ENCODE measurements at regions not wholly inside any gene's neighbourhood (a gene's known extent, or its start where the extent isn't known, plus 50 kb on each side); places are given as distances from the start of the nearest gene placed in this dataset.

- no peak for DNase-seq (ENCODE audit: low read depth)
Measured at GRCh38 chr9:28747351-28747985, 1174.2 kb upstream of the C9orf72 start.

GRCh38 chr9:28750136-28750535 lies 1176.9 kb upstream of the C9orf72 start:
- no peak for DNase-seq (ENCODE audit: low read depth)

GRCh38 chr9:28758341-28758740 lies 1185.1 kb upstream of the C9orf72 start:
- DNase-seq (ENCODE audit: low read depth), result no peak

GRCh38 chr9:28758971-28759370 lies 1185.7 kb upstream of the C9orf72 start:
- DNase-seq (ENCODE audit: low read depth), result no peak

- DNase-seq (ENCODE audit: low read depth), result no peak
Measured at GRCh38 chr9:28762167-28762566, 1188.9 kb upstream of the C9orf72 start.

GRCh38 chr9:28764532-28764931 lies 1191.3 kb upstream of the C9orf72 start:
- no peak for DNase-seq (ENCODE audit: low read depth)

- no peak for DNase-seq (ENCODE audit: low read depth)
Measured at GRCh38 chr9:28770226-28770625, 1196.9 kb upstream of the C9orf72 start.

GRCh38 chr9:28770827-28771226 lies 1197.5 kb upstream of the C9orf72 start:
- DNase-seq (ENCODE audit: low read depth), result no peak

- no peak for DNase-seq (ENCODE audit: low read depth)
Measured at GRCh38 chr9:28774433-28775235, 1201.4 kb upstream of the C9orf72 start.

GRCh38 chr9:28779243-28779642 lies 1206.0 kb upstream of the C9orf72 start:
- DNase-seq (ENCODE audit: low read depth), result peak; percentile 8

GRCh38 chr9:28781481-28781880 lies 1208.2 kb upstream of the C9orf72 start:
- DNase-seq (ENCODE audit: low read depth), result no peak

- no peak for DNase-seq (ENCODE audit: low read depth)
Measured at GRCh38 chr9:28782630-28783029, 1209.3 kb upstream of the C9orf72 start.

- no peak for DNase-seq (ENCODE audit: low read depth)
Measured at GRCh38 chr9:28792716-28793115, 1219.4 kb upstream of the C9orf72 start.

- DNase-seq (ENCODE audit: low read depth), result no peak
Measured at GRCh38 chr9:28799876-28800275, 1226.6 kb upstream of the C9orf72 start.

GRCh38 chr9:28801144-28801799 lies 1228.0 kb upstream of the C9orf72 start:
- DNase-seq (ENCODE audit: low read depth), result peak; percentile 32

- DNase-seq (ENCODE audit: low read depth), result no peak
Measured at GRCh38 chr9:28805197-28805596, 1231.9 kb upstream of the C9orf72 start.

- peak; percentile 27 for DNase-seq (ENCODE audit: low read depth)
Measured at GRCh38 chr9:28808042-28808441, 1234.8 kb upstream of the C9orf72 start.

GRCh38 chr9:28810388-28811075 lies 1237.3 kb upstream of the C9orf72 start:
- DNase-seq (ENCODE audit: low read depth), result peak; percentile 46

GRCh38 chr9:28820741-28821140 lies 1247.5 kb upstream of the C9orf72 start:
- DNase-seq (ENCODE audit: low read depth), result no peak

- DNase-seq (ENCODE audit: low read depth), result no peak
Measured at GRCh38 chr9:28821240-28821639, 1248.0 kb upstream of the C9orf72 start.

GRCh38 chr9:28824432-28824963 lies 1251.2 kb upstream of the C9orf72 start:
- DNase-seq (ENCODE audit: low read depth), result no peak

- DNase-seq (ENCODE audit: low read depth), result no peak
Measured at GRCh38 chr9:28832168-28832770, 1259.0 kb upstream of the C9orf72 start.
